Neural cell (in vitro differentiated cells): ENCODE measurements at regions not wholly inside any gene's neighbourhood (a gene's known extent, or its start where the extent isn't known, plus 50 kb on each side); places are given as distances from the start of the nearest gene placed in this dataset.
"Not testable (repeated sequence)": the region's sequence is repeated elsewhere in the genome, so short reads cannot be mapped to it uniquely, and the experiment has no call there.

Experiments used
- CTCF ChIP-seq: fragments of 450-650 bp; IDR thresholded peaks from 2 replicates; pipeline ENCODE4 v1.5.1; 2014; ENCODE audit warnings: antibody characterized with exemption, mild to moderate bottlenecking, moderate library complexity; ENCODE audit not compliant: poor library complexity, severe bottlenecking
- EZH2 ChIP-seq: fragments of 200-600, 300-800 bp; shearing (Covaris generic), sonication (generic); IDR thresholded peaks from 2 replicates; pipeline ENCODE4 v1.6.1; 2014; ENCODE audit warnings: antibody characterized with exemption, low read length, borderline replicate concordance, mild to moderate bottlenecking; ENCODE audit not compliant: insufficient read depth, poor library complexity, severe bottlenecking

GRCh38 chr5:1603916-1604315 lies 80.2 kb upstream of the LPCAT1 start:
- TF ChIP-seq EZH2, CTCF: not testable (repeated sequence)
